A204.1 (cell line): ENCODE measurements at regions not wholly inside any gene's neighbourhood (a gene's known extent, or its start where the extent isn't known, plus 50 kb on each side); places are given as distances from the start of the nearest gene placed in this dataset.
"Not testable (repeated sequence)": the region's sequence is repeated elsewhere in the genome, so short reads cannot be mapped to it uniquely, and the experiment has no call there.

Source experiments
- FAIRE-seq: peaks from 2 replicates; lab custom pipeline; 2012; peaks lifted over from hg19 to GRCh38; lab: Jason Lieb, UNC

DNA sequence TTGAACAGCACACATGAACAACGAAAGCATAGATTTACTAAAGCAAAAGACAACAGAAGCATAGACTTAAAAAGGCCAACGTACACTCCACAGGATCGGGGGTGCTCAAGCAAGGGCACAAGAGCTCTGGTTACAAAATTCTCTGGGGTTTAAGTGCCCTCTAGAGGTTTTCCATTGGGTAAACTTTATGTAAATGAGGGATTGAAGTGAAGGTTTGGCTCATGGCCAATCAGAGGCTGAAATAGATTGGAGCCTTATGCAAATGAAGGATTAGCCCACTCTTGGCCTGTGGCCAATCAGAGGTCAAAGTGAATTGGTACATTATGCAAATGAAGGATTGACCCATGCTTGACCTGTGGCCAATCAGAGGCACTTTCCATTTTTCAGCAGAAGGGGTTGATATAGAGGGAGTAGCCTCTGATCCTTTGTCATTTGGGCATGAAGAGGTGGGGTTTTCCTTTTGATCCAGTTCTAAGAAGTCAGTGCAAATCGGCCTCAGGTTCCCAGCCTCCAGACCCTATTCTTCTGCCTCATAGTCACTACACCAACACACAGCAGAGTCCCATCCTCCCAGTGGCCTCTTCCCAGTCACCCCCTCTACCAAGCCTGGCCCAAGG, 244.9 kb downstream of the THBS2 start:
- no peak for FAIRE-seq

DNA sequence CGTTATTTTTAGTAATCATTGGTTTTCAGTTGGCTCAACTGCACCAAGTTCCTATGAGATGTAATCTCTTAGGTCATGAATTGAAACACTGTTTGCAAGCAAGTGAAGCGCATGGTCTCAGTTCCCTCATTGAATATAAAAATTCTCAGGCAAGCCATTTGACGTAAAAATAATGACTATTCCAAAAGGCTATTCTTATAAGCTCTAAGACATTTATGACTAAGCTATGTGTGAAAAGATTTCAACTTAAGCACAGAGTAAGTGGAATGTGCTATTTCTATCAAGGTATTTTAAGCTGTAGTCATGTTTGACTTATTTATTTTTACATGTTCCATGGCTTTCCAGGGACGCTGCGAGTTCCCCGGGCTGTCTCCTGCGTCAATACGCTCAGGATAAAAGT, 248.5 kb downstream of the THBS2 start:
- no peak for FAIRE-seq

DNA sequence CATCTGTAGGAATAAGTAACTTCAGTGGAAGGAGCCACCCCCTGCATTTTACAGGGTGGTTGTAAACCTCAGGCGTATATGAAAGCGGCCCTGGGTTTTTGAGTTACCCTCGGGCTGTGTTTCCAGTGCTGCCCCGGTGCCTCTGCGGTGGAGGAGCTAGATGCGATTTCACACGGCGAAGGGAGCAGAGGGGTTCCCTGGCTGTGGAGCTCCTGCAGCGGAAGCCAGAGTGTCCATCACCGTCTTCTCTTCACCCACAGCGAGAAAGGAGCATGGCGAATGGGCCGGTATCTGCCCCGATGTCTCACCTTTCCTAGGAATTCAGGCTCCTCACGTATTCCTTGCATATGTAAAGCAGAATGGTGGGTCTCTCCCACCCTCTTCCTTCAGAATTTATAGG, 253.6 kb downstream of the THBS2 start:
- no peak for FAIRE-seq

DNA sequence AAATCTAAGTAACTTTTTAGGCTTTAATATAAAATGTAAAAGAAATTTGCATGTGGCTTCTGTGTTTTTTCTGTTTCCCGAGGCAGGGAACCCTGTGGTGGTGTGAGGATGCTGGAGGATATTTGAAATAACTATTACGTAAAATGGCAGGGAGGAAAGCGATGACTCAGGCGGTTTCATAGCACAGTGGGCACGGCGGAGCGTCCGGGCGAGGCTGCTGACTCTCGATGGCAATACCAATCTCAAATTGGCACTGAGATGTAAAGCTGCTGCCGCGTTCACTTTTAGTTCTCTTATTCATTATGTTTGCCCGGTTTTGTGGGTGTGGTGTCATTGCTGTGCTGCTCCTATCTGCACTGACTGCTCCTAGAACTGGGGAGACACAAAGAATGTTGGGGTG, 254.3 kb downstream of the THBS2 start:
- no peak for FAIRE-seq

DNA sequence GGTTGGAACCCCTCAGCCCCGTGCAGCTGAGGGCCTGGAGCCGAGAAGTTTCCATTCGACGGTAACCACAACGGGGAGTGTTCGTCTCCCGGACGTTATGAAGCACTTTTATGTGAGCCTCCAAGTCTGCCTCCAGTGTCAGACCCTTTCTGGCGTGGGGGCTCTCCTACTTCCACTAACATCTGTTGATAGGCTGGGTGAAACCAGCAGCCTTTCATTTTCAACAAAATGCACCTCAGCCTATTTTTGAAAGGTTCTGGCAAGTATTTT, 257.4 kb downstream of the THBS2 start:
- FAIRE-seq = no peak

DNA sequence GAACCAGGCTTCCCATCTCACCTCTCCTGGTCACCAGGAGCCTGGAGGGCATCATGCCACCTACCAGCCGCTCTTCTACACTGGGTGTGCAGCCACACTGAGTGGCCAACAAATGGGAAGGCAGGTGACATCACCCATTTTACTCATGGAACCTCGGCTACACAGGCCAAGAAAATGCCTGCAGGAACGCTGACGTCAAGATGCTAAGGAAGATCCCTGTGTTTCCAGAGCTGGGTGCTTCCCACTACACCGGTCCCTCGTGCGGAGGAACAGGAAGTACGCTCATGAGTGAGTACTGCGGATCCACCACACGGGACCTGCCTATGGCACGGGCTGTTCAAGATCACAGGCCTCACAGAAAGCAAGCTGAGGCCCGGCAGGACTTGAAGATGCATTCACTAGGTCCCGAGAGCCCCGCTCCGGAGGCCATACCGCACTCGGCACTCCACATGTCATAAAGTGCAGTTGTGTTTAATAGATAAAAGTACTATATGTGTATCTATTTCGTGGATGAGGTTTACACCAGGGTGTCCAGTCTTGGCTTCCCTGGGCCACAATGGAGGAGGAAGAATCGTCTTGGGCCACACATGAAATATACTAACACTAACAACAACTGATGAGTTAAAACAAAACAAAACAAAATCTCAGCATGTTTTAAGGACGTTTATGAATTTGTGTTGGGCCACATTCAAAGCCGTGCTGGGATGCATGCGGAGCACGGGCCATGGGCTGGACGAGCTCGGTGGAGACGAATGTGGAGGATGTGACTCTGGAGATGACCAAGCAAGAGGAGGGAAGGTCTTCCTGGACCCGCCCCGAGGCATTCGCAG, 257.9 kb downstream of the THBS2 start:
- FAIRE-seq = no peak

DNA sequence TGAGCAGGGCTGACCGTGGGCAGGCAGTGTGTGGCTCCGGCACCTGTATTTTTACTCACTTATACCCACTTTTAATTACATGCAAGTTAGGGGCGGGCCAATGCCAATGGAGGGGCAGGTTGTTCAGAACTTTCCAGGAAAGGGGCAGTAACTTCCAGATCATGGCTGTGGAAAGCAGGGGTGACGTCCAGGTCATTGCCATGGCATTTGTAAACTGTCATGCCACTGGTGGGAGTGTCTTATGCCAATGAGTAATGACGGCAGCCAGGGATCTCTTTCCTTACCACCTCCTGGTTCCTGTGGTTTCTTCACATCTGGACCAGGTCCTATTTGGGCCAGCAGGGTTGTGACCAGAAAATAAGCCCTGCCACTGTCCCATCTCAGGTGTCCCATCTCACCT, 258.7 kb downstream of the THBS2 start:
- FAIRE-seq = no peak

DNA sequence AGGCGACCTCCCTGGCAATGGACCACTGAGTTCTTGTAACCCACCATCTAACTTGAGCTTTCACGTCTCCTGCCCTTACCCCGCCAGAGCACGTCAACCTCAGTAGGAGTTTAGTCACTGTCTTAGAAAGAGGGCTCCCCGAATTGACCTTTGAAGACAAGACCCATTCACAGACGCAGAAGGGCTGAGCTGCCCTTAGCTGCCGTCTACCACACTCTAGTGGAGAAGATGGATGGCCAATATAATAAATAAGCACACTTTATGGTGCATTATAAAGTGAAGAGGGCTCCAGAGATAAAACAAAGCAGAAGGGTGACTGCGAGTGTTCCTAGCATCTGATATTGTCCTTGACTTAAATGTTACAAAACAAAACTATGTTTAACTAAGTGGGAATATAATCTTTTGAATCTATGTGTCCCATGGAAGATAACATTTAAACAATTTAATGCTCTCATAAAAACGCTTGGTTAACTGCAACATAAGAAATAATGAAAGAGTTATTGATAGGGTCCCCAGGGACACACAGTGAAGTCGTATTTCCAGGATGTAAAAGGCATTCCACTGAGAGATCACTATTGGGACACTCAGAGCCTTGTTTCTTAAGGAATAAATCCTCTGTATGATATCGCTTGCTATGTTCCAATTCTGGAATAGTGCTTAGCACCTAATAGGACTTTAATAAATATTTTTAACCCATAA, 261.1 kb downstream of the THBS2 start:
- no peak for FAIRE-seq

DNA sequence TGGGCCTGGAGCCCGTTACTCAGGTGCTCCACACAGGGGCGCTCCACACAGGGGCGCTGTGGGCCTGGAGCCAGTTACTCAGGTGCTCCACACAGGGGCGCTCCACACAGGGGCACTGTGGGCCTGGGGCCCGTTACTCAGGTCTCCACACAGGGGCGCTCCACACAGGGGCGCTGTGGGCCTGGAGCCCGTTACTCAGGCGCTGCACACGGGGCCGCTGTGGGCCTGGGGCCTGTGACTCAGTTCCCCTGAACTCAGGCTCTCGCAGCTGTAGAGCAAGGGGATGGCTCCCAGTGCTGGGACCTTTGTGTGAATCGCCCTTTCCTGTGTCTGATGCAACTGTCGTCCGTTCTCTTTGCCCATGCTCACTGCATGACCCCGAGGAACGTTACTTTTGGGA, 262.0 kb downstream of the THBS2 start:
- not testable (repeated sequence) for FAIRE-seq

DNA sequence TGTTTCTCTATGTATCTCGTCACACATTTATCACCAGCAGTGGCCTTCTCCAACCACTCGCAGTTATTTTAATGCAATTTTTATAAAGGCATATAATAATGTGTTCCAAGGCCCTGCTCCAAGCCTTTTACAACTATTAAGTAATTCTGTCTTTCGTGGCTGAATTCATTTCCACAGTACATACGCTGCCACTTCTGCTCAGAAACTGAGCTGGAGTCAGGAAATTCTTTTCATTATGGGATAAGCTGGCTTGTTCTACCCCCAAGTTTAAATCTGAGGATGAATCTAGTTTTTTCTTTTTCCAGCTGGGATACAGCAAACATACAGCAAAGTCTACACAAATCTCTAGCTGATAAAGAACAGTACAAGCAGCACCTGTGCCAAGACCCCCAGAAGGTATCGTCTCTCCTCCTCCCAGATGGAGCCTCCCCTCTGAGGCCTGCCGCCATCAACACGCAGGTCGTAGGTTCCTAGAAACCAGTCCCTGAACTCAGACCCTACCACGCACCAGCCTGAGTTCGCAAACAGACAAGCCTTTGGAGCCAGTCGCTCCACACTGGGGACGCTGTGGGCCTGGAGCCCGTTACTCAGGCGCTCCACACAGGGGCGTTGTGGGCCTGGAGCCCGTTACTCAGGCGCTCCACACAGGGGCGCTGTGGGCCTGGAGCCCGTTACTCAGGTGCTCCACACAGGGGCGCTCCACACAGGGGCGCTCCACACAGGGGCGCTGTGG, 263.5 kb downstream of the THBS2 start:
- no peak for FAIRE-seq

DNA sequence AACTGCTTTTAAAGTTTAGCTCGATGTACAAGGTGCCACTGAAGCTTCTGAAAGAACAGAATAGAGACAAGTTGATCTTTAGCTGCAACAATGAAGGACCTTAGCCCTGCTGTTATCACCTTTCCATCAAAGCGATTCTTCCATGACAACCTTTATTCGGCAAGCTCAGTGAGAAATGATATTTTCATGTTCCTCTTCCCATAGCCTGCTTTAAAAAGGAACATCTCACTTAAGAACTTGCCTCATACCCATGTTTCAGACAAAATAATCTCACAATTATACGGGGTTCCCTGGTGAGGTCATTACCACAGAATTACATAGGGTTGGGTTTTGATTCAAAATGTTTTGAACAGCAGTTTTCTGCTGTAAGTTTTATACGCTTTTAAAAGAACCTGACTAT, 264.2 kb downstream of the THBS2 start:
- FAIRE-seq = no peak

DNA sequence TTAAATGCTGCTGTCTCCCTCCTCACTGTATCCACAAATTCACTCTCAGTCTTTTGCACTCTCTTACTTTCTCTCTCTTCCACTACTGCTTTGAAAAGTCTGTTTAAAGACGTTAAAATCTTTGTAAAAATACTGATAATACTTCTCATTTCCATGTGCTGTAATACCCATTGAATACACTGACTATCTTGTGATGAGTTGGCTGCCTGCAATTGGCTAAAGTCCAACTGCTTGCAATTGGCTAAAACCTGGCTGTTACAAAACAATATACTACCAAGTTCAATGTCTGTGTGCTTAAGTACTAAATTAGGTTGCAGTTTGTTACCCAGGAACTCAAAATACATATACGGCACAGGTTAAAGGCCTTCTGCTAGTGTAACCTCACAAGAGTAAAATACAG, 264.8 kb downstream of the THBS2 start:
- FAIRE-seq = no peak

DNA sequence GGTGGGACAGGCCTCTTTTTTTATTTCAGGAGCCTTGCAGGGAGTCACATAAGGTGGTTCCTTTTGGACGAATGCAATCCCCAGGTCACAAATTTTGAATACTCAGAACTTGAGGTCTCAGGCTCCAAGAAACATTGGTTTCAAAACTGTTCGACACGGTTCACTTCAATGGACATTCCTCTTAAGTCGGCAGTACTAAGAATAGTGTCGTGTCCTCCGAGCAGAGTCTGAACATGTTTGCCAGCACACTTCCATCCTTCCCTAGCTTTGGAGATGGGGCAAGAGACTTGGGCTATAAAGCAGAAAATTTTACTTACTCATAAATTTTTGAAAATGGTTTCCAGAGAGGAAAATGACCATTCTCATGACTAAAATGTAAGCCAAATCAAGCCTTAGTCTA, 265.4 kb downstream of the THBS2 start:
- no peak for FAIRE-seq

DNA sequence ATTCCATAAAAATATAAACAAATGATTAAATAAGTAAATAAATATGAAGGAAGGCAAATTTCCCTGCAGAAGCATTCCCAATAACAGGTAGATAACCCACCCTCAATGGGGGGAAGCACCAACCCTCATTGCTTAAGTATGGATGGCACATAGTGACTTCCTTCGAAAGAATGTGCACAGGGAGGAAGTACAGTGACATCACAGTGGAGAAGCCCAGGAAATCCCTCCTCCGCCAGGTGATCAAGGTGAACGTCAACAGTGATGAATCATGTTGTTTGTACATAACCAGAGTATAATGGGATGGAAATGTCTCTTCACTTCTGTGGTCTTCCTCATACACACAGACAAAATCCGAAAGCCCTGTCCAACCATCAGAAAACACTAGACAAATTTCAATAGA, 267.9 kb downstream of the THBS2 start:
- FAIRE-seq = no peak

DNA sequence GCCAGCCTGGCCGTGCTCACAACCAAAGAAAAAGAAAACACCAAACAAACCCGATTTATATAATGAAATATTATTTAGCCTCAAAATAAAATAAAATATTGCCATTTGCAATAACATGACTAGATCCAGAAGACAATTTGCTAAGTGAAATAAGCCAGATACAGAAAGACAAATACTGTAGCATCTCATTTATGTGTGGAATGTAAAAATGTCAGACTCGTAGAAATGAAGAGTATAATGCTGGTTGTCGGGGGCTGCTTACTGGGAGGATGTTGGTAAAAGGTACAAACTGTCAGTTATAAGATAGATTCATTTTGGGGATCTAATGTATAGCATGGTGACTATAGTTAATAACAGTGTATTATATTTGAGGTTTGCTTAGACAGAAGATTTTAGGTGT, 269.7 kb downstream of the THBS2 start:
- no peak for FAIRE-seq

DNA sequence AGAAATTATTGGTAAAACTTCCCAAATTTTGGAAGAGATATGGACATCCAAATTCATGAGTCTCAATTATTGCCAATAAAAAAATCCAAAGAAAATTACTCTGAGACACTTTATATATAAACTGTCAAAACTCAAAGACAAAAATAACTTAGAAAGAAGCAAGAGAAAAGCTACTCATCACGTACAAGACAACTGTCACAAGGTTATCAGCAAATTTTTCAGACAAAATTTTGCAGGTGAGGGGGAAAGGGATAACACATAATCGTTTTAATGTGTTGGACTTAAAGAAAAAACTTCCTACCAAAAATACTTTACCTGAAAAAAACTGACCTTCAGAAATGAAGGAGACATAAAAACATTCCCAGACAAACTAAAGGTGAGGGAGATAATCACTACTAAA, 272.5 kb downstream of the THBS2 start:
- no peak for FAIRE-seq

DNA sequence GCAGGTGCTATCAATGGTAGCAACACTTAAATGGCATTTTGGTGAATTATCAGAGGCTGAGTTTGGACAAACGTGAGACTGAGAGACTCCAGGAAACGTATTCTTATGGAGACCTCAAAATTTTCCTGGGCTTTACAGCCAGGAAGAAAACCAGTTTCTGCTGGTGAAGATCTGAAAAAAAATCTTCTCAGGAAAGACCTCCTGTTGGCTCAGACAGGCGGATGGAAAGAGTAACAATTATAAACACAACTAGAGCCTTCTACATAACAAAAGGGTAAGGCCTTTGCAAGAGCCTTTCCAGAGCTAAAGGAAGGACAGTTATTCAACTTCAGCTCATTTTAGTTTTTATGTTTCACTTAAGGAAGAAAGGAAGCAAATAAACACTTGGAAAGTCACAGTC, 274.4 kb downstream of the THBS2 start:
- FAIRE-seq = no peak

DNA sequence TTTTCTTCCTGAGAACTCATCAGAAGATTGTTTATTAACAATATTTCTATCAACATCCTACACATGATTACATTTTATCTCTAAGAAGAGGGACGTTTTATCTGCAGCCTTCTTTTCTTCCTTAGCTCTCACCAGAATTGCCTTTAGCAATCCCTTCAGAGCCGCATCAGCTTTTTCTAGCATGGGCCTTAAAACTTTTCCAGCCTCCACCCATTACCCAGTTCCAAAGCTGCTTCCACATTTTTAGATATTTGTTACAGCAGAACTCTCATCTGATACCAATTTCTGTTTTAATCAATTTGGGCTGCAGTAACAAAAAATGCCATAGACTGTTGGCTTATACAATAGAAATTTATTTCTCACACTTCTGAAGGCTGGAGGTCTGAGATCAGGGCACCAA, 281.5 kb downstream of the THBS2 start:
- no peak for FAIRE-seq

DNA sequence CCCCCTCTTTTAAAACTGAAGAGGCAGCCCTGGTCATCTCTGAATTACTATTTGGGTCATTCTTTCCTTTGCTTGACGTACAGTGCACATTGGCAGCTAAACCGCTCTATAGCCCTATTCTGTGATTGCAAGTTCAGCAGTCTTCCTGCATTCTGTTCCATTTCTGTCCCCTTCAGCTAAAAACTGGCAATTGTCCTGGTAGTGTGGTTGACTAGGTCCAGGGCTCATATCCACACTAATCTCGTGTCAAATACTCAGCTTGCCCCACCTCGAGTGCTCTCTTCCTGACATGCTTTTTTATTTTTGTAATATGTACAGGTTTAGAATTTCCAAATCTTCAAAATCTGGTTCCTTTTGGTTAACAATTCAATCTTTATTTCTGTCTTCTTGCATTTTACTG, 282.1 kb downstream of the THBS2 start:
- FAIRE-seq = no peak

DNA sequence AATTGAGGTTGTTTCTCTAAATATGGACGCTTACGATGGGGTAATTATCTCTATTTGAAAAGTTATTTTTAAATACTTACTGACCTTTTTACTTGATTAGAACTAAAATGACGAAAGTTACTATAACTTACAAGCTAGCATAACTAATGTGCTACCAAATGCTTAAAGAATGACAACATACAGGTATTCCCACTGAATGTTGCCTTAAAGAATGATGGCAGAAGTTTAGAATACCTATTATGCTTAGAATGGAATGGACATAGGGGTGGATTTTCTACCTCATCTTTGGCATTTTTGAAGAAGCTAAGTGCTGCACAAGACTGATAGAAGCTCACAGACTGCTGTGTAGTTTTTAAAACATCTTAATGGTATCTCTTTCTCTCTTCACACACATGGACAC, 284.8 kb downstream of the THBS2 start:
- no peak for FAIRE-seq

DNA sequence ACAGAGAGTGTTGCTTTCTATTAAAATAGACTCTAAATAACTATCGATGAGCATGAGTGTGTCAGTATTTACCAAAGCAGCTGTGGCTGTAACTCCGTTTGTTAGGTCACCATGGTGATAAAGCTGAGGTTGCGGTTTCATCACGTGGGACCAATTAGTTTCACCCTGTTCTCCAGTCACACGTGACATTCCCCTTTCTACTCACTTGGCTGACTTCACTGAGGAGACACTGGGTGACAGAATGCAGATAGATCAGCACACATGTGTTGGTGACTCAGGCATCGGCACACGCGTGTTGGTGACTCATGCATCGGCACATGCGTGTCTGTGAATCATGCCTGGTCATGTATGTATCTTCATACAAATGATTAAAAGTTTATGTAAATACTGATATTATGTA, 285.4 kb downstream of the THBS2 start:
- FAIRE-seq = no peak

DNA sequence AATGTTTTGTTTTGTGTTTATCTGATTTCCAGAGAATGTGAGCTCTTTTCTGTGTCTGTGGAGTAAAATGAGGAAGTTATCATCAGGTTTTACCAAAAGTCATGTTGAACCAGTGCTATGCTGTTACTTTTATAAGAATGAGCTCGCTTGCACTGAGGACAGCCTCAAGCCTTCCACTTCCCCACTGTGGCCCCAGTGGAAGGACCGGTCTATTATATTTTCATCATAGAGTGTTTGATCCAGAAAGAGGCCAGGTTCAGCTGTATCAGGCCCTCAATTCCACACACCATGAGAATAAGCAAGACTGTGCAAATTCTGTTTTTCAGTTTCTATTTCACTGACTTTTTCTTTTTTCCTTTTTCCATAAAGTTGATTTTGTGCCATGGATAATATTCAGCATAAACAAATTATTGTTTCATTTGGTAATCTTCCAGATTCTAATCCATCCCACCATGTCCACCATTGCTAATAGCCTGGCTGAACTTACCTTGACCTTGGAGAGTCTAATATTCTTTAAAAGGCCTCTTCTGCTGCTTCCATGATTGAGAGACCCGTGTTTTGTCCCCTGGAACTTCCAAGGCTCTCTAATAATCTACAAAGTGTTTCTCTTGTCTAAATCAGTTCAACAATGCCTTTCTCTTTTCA, 286.2 kb downstream of the THBS2 start:
- no peak for FAIRE-seq
